Trophoblast cell (in vitro differentiated cells and primary cell): ENCODE measurements at regions not wholly inside any gene's neighbourhood (a gene's known extent, or its start where the extent isn't known, plus 50 kb on each side); places are given as distances from the start of the nearest gene placed in this dataset.

Experiments used
- DNase-seq, 2 donors: peaks; one replicate each; pipeline ENCODE4 v3.0.0-alpha.2; 2016
- H2AFZ ChIP-seq: 2 replicates; pipeline ENCODE4 v1.6.1; 2013; ENCODE audit warnings: low read length, moderate library complexity, mild to moderate bottlenecking; ENCODE audit not compliant: insufficient read depth, poor library complexity
- H2AK5ac ChIP-seq: 2 replicates; pipeline ENCODE4 v1.6.1; 2013; ENCODE audit warnings: mild to moderate bottlenecking, low read length
- H2BK120ac ChIP-seq: 2 replicates; pipeline ENCODE4 v1.6.1; 2013; ENCODE audit warnings: low read length, mild to moderate bottlenecking, moderate library complexity; ENCODE audit not compliant: insufficient read depth, poor library complexity
- H2BK12ac ChIP-seq: 2 replicates; pipeline ENCODE4 v1.6.1; 2013; ENCODE audit warnings: mild to moderate bottlenecking, low read length, moderate library complexity
- H2BK5ac ChIP-seq: 2 replicates; pipeline ENCODE4 v1.6.1; 2013; ENCODE audit warnings: low read length, low read depth, moderate library complexity, mild to moderate bottlenecking; ENCODE audit not compliant: poor library complexity
- H3K14ac ChIP-seq: 2 replicates; pipeline ENCODE4 v1.6.1; 2013; ENCODE audit warnings: mild to moderate bottlenecking, low read length
- H3K18ac ChIP-seq: 2 replicates; pipeline ENCODE4 v1.6.1; 2013; ENCODE audit warnings: mild to moderate bottlenecking, low read length
- H3K23ac ChIP-seq: 2 replicates; pipeline ENCODE4 v1.6.1; 2013; ENCODE audit warnings: low read length
- H3K27ac ChIP-seq: 2 replicates; pipeline ENCODE4 v1.5.1; 2013; ENCODE audit warnings: low read depth, mild to moderate bottlenecking, inconsistent platforms, low read length, moderate library complexity
- H3K27me3 ChIP-seq: 2 replicates; pipeline ENCODE4 v1.6.1; 2013; ENCODE audit warnings: inconsistent platforms, mild to moderate bottlenecking, low read length, moderate library complexity; ENCODE audit not compliant: insufficient read depth
- H3K36me3 ChIP-seq, 2 experiments: 1 replicate in 1 of 2; 2 replicates in 1 of 2; pipeline ENCODE4 v1.6.1; 2013; ENCODE audit warnings: low read length in 2 of 2, mild to moderate bottlenecking in 2 of 2, moderate library complexity in 1 of 2; ENCODE audit not compliant: insufficient read depth in 2 of 2, control insufficient read depth in 1 of 2
- H3K4ac ChIP-seq: 2 replicates; pipeline ENCODE4 v1.6.1; 2013; ENCODE audit warnings: low read depth, mild to moderate bottlenecking, low read length, moderate library complexity
- H3K4me1 ChIP-seq, 2 experiments: 1 replicate in 1 of 2; 2 replicates in 1 of 2; pipeline ENCODE4 v1.6.1; 2013; ENCODE audit warnings: low read length in 2 of 2, mild to moderate bottlenecking in 2 of 2, moderate library complexity in 1 of 2; ENCODE audit not compliant: insufficient read depth in 2 of 2, control insufficient read depth in 1 of 2
- H3K4me2 ChIP-seq: 2 replicates; pipeline ENCODE4 v1.6.1; 2013; ENCODE audit warnings: inconsistent platforms, mild to moderate bottlenecking, low read length, moderate library complexity
- H3K4me3 ChIP-seq: 2 replicates; pipeline ENCODE4 v1.5.1; 2013; ENCODE audit warnings: mild to moderate bottlenecking, low read depth, low read length, inconsistent platforms
- H3K79me1 ChIP-seq: one replicate; pipeline ENCODE4 v1.6.1; 2013; ENCODE audit warnings: low read length
- H3K79me2 ChIP-seq: 2 replicates; pipeline ENCODE4 v1.6.1; 2013; ENCODE audit warnings: low read length, mild to moderate bottlenecking; ENCODE audit not compliant: control insufficient read depth, insufficient read depth, poor library complexity
- H3K9ac ChIP-seq: 2 replicates; pipeline ENCODE4 v1.6.1; 2013; ENCODE audit warnings: mild to moderate bottlenecking, low read length
- H3K9me3 ChIP-seq: 2 replicates; pipeline ENCODE4 v1.6.1; 2013; ENCODE audit warnings: low read depth, mild to moderate bottlenecking, control low read depth, inconsistent platforms, low read length; ENCODE audit not compliant: insufficient read depth
- H4K12ac ChIP-seq: 2 replicates; pipeline ENCODE4 v1.6.1; 2013; ENCODE audit warnings: low read depth, mild to moderate bottlenecking, low read length, moderate library complexity
- H4K8ac ChIP-seq: 2 replicates; pipeline ENCODE4 v1.6.1; 2013; ENCODE audit warnings: low read depth, mild to moderate bottlenecking, low read length, moderate library complexity
- H4K91ac ChIP-seq: one replicate; pipeline ENCODE4 v1.6.1; 2013; ENCODE audit warnings: low read depth, mild to moderate bottlenecking, low read length, moderate library complexity
- WGBS: extraction: QIAGEN DNeasy Blood & Tissue Kit; methylation state at CpG from one replicate; pipeline ENCODE4 v1.1.7; 2013; ENCODE audit warnings: missing lambda C conversion rate; ENCODE audit not compliant: insufficient read length, insufficient coverage; ENCODE audit errors: extremely low coverage; 5-methylcytosine and 5-hydroxymethylcytosine counted together

- H3K9me3 ChIP-seq: no peaks in the 10 kb centered on the region
- no peaks in the 10 kb centered on the region for H3K27me3 ChIP-seq
- H3K4me3 ChIP-seq: no peak overlapping the region
- no peaks in the 10 kb centered on the region for H3K36me3 ChIP-seq
- no peak overlapping the region for H3K4me2 ChIP-seq
- WGBS: no CpG with 5 or more reads among the region's 1 CpG
- no peaks in the 10 kb centered on the region for H3K4me1 ChIP-seq
- H2BK12ac ChIP-seq: no peak overlapping the region
- H3K4ac ChIP-seq: no peak overlapping the region
- H3K79me1 ChIP-seq: no peaks in the 10 kb centered on the region
- no peak overlapping the region for H3K14ac ChIP-seq
- no peak overlapping the region for H4K12ac ChIP-seq
- no peak overlapping the region for H3K27ac ChIP-seq
- H2BK5ac ChIP-seq: no peak overlapping the region
- no peak overlapping the region for H3K18ac ChIP-seq
- no peak for DNase-seq
- no peak overlapping the region for H3K23ac ChIP-seq
- H4K91ac ChIP-seq: no peak overlapping the region
- H4K8ac ChIP-seq: no peak overlapping the region
- H2BK120ac ChIP-seq: no peak overlapping the region
- H3K79me2 ChIP-seq: no peaks in the 10 kb centered on the region
- no peak overlapping the region for H2AFZ ChIP-seq
- no peak overlapping the region for H3K9ac ChIP-seq
- H2AK5ac ChIP-seq: no peak overlapping the region
Measured at GRCh38 chr14:38496092-38496491, 240.2 kb upstream of the CLEC14A start.

GRCh38 chr14:38490273-38490672 is 234.4 kb upstream of the CLEC14A start:
- Histone ChIP-seq H4K91ac (no peak overlapping the region), H3K79me1 (no peaks in the 10 kb centered on the region), H3K79me2 (no peaks in the 10 kb centered on the region), H3K4ac (no peak overlapping the region), H3K27ac (no peak overlapping the region), H2BK5ac (no peak overlapping the region), H3K14ac (no peak overlapping the region), H4K12ac (no peak overlapping the region), H3K27me3 (no peaks in the 10 kb centered on the region), H2AK5ac (no peak overlapping the region), H3K36me3 (no peaks in the 10 kb centered on the region), H3K9me3 (no peaks in the 10 kb centered on the region), H3K4me2 (no peak overlapping the region), H3K4me1 (no peaks in the 10 kb centered on the region), H3K23ac (no peak overlapping the region), H2AFZ (no peak overlapping the region), H2BK12ac (no peak overlapping the region), H2BK120ac (no peak overlapping the region), H3K18ac (no peak overlapping the region), H3K9ac (no peak overlapping the region), H4K8ac (no peak overlapping the region), H3K4me3 (no peak overlapping the region)
- no peak for DNase-seq

- no peak overlapping the region for H2AK5ac ChIP-seq
- no peak overlapping the region for H4K8ac ChIP-seq
- H3K36me3 ChIP-seq: no peaks in the 10 kb centered on the region
- DNase-seq: no peak
- H4K91ac ChIP-seq: no peak overlapping the region
- no CpG with 5 or more reads among the region's 2 CpGs for WGBS
- H3K4me2 ChIP-seq: no peak overlapping the region
- no peak overlapping the region for H3K18ac ChIP-seq
- H3K4me3 ChIP-seq: no peak overlapping the region
- no peak overlapping the region for H3K27ac ChIP-seq
- H2BK5ac ChIP-seq: no peak overlapping the region
- no peak overlapping the region for H4K12ac ChIP-seq
- no peaks in the 10 kb centered on the region for H3K27me3 ChIP-seq
- H2AFZ ChIP-seq: no peak overlapping the region
- no peaks in the 10 kb centered on the region for H3K79me1 ChIP-seq
- no peaks in the 10 kb centered on the region for H3K9me3 ChIP-seq
- H2BK12ac ChIP-seq: no peak overlapping the region
- no peak overlapping the region for H3K23ac ChIP-seq
- H3K4me1 ChIP-seq: no peaks in the 10 kb centered on the region
- no peak overlapping the region for H3K14ac ChIP-seq
- no peaks in the 10 kb centered on the region for H3K79me2 ChIP-seq
- no peak overlapping the region for H3K4ac ChIP-seq
- no peak overlapping the region for H3K9ac ChIP-seq
- H2BK120ac ChIP-seq: no peak overlapping the region
Measured at GRCh38 chr14:38485026-38485425, 229.1 kb upstream of the CLEC14A start.

GRCh38 chr14:38481952-38482678 is 226.2 kb upstream of the CLEC14A start:
- WGBS: no CpG with 5 or more reads among the region's 2 CpGs
- H3K79me2 ChIP-seq: no peaks in the 10 kb centered on the region
- no peak overlapping the region for H3K18ac ChIP-seq
- no peaks in the 10 kb centered on the region for H3K79me1 ChIP-seq
- no peak overlapping the region for H4K91ac ChIP-seq
- H3K4ac ChIP-seq: no peak overlapping the region
- H3K9me3 ChIP-seq: peaks cover 3% of the 10 kb centered on the region
- no peak overlapping the region for H2BK12ac ChIP-seq
- H3K4me3 ChIP-seq: no peak overlapping the region
- H2AK5ac ChIP-seq: no peak overlapping the region
- H3K9ac ChIP-seq: no peak overlapping the region
- H3K27me3 ChIP-seq: no peaks in the 10 kb centered on the region
- no peak overlapping the region for H2BK120ac ChIP-seq
- H2AFZ ChIP-seq: no peak overlapping the region
- no peak overlapping the region for H4K12ac ChIP-seq
- no peaks in the 10 kb centered on the region for H3K36me3 ChIP-seq
- DNase-seq: peak; percentile 21 to 46
- no peak overlapping the region for H3K14ac ChIP-seq
- no peak overlapping the region for H2BK5ac ChIP-seq
- H3K27ac ChIP-seq: no peak overlapping the region
- no peak overlapping the region for H3K4me2 ChIP-seq
- no peak overlapping the region for H3K23ac ChIP-seq
- no peak overlapping the region for H4K8ac ChIP-seq
- H3K4me1 ChIP-seq: no peaks in the 10 kb centered on the region
